ENCODE measurements at regions not wholly inside any gene's neighbourhood (a gene's known extent, or its start where the extent isn't known, plus 50 kb on each side); places are given as distances from the start of the nearest gene placed in this dataset.
"Not testable (repeated sequence)": the region's sequence is repeated elsewhere in the genome, so short reads cannot be mapped to it uniquely, and the experiment has no call there.

DNA sequence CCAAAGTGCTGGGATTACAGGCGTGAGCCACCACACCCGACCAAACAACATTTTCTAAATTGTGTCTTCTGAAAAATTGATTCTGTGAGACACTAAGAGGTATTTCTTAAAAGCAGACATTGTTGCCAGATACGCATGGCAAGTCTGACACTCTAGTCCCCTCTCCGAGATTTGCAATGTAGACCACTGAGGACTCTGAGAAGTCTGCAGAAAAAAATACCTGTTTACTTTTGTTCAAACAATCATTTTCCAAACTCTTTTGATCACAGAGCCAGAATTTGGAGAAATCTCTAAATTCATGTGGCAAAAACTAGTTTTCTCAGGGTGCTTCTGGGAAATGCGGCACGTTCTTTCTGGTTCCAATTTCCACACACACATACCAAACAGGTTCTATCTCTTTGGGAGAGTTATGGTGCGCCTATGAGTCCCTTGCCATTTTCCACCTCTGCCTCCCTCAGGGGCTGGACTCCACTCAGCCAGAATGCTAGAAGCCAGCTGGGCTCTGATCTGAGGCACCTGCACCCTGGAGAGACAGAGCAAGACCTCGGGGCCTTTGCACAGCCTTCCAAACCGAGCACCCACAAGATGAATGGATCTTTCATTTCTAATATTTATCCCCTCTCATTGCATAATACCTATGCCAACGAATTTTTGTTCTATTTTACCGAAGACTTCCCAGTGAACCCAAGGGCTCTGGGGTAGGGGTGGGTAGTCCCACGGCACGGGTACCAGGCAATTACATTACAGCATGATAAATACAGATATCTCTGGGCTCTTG is 152.7 kb downstream of the MYCN start:
- no peak for DNase-seq

DNA sequence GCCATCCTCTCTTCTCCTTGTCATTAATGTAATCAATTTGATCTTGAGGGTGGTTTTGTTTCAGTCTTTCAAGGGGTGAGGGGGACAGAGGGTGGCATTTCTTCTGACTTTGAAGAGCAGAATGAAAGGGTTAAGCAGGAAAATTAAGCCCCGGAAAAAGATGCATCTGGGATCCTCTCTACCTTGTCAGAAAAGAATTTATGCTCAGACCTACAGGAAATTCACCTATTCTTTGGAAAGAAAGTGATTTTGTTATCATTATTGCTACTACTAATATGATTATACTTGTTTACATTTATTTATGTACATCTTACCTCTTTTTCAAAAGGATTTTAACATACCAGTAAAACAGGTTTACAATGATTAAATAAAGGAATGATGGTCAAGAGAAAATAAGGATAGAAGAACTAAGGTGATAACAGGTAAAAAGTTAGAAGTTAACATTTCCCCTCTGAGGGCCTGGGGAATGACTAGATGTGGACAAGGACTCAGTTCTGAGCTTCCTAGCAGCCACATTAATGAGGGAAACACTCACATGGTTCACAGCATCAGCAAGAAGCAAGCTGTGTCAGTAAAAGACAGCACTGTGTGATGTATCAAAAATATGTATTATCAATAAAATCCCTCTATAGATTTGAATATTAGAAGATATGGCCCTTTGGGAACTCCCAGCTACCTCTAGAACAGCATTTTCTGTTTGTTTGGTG is 151.4 kb downstream of the MYCN start:
- DNase-seq: no peak

DNA sequence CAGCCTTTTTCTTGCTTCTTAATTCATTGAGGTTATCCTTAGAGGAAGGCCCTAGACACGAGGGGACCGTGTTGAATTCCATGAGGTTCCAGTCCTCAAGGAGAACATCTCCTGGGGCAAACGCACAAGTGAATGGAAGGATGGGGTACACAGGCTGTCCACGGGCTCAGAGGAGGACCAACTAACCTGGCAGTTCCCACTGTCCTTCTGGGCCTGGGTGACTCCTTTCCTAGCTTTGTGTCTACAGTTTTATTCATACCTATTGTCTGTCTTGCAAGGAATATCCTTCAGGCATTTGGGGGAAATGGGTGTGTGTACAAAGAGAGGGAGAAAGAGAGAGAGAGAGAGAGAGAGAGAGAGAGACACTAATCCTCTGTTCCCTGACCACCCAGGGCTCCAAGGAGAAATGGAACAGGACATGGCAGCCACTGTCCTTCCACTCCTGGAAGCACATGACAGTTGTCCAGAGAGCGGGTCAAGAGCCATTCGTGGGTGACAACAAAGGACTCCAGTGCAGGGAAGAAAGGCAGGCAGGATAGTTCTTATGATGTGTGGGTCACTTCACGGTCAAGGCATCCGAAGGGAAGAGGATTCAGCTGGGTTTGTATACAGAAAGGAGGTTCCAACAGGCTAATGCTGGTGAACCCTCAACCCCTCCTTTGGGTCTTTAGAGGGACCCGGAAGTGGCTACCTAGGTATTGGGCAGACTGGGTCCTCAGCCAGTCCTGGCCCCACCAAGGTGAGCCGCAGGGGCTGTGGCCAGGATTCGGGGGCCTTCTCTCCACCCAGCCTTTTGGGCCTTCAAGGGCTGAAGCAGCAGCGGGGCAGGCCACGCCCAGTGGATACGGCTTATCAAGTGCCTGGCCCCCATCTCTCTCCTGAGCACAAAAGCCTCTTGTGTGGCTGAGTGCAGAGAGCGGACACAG is 150.6 kb downstream of the MYCN start:
- no peak for DNase-seq

DNA sequence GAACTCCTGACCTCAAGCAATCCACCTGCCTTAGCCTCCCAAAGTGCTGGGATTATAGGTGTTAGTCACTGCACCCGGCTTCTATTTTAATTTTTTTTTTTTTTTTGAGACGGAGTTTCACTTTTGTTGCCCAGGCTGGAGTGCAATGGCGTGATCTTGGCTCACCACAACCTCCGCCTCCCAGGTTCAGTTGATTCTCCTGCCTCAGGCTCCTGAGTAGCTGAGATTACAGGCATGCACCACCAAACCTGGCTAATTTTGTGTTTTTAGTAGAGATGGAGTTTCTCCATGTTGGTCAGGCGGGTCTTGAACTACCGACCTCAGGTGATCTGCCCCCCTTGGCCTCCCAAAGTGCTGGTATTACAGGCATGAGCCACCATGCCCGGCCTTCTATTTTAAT is 149.1 kb downstream of the MYCN start:
- DNase-seq: not testable (repeated sequence)

DNA sequence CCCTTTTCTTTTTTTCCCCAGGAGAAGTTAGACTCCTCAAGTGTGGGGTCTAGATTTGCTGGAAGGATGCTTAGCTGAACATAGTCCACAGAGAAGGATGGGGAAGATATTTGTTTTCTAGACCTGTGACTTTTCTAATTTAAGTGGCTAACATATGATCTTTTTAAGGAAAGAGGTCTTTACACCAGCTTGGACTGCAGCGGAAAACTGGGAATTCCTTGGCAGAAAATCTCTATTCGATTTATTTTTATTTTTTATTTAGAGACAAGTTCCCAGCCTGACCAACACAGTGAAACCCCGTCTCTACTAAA is 148.4 kb downstream of the MYCN start:
- no peak for DNase-seq

DNA sequence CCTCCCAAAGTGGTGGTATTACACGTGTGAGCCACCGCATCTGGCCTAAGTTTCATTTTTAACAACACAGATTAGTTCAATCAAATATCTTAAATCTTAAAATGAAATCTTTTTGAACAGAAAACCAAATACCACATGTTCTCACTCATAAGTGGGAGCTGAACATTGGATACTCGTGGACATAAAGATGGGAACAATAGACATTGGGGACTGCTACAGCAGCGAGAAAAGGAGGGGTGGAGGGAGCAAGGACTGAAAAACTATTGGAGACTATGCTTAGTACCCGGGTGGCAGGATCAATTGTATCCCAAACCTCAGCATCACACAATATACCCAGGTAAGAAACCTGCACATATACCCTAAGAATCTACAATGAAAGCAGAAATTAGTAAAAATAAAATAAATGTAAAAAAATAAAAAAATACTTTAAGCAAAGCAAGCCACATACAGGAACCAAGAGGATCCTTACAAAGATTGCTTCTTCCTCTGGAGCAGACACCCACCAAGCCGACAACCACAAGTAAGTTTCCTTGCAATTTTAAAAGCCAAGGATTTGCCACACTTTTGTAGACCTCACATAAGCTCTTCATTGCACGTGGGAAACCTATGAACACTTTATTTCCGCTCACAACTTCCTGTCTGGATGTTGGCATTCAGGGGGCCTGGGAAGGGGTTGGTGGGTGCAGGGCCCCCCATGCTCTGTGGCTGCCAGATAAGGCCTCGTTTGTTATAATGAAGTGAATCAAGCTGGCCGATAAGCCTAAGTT is 147.9 kb downstream of the MYCN start:
- DNase-seq: no peak

DNA sequence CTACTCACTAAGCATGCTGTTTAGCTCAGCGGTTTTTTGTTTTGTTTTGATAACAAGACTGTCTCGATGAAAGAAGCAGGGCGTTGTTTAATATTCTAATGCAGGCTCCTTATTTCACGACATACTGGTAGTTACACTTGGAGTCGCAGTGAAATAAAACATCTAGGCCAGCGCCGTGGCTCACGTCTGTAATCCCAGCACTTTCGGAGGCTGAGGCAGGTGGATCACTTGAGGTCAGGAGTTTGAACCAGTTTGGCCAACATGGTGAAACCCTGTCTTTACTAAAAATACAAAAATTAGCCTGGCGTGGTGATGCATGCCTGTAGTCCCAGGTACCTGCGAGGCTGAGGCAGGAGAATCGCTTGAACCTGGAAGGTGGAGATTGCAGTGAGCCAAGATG is 145.8 kb downstream of the MYCN start:
- not testable (repeated sequence) for DNase-seq

DNA sequence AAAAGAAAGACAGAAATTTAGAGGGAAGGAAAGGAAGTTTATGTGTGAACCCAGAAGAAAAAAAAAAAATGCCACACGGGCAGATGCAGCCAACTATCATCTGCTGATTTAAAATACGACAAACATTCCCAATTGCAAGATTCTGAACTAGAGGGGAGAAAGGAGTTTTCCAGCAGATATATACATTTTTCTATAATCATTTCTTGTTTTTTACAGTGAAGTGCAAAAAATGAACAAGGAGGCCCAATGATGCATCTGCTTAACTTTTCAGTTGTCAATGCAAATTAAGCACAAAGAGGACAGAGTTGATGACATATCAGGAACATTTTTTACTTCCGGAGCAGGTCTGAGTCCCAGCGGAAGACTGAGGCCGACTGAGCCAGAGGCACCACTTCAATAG is 144.7 kb downstream of the MYCN start:
- DNase-seq: no peak

DNA sequence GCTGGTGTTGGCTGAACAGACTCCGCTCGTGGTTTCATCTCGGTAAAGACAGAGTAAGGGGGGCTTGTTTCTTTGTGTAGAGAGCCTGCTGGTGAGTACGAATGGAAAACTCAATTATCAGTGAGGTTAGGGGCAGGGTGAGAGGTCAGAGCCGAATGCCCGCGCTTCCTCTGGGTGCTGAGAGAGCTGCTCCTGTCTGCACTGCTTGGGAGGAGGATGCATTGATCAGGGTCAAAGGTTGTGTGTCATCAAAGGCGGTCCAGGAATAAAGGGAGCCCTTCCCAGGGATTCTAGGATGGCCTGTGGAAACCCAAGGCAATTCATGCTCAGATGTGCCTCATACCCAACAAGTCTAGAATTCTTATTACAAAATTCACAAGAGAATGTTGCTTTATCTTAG is 143.9 kb downstream of the MYCN start:
- DNase-seq: no peak

DNA sequence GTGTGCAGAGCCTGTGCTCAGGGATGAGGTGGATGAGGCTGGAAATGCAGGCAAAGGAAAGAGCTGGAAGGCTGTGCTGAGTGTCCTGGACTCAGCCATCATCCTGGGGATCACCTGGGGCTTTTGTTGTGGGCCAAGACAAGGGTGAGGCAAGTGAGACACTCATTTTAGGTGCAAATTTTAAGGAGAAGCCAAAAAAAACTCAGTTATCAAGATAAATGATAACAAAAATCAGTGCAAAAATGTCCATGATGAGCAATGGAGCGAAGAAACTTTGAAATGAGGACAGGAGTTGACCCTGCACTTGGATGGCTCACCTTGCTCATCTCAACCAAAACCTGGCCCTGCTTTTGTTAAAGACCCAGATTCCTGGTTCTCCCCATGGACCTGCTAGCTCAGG is 141.9 kb downstream of the MYCN start:
- DNase-seq: no peak

DNA sequence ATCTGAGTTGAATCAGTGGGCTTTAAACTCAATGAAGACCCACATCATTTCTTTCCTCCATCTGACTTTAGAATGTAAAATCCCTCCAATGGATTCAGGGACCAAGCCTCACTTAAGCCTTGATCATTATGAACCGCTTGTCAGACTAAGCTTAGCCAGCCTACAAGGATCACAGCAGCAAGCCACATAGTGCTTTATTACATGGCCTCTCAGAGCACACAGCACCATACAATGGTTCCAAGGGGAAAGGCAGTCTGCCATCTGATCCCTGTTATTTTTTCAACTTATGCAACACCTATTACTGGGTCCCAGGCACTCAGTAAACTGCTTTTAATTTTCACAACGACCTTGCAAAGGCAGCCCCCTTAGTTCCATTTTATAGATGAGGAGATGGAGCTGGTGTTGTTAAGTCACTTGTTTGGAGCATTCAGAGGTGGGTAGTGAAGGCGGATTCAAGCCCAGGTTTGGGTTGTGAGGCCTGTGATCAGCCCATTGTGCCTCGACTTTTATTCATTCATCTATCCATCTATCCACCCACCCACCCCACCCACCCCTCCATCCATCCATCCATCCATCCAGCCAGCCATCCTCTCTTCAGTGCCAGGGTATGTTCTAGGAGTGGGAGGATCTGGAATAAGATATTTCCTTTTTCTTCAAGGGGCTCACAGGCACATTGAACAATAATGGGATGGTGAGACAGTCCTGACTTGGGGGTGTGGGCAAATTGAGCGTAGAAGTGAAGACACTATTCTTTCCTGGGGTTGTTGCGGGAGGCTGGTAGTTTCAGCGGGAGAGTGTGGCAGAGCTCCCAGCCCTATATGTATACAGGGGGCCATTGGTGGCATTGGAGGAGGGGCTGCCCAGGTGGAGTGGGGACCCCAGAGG is 141.2 kb downstream of the MYCN start:
- no peak for DNase-seq

DNA sequence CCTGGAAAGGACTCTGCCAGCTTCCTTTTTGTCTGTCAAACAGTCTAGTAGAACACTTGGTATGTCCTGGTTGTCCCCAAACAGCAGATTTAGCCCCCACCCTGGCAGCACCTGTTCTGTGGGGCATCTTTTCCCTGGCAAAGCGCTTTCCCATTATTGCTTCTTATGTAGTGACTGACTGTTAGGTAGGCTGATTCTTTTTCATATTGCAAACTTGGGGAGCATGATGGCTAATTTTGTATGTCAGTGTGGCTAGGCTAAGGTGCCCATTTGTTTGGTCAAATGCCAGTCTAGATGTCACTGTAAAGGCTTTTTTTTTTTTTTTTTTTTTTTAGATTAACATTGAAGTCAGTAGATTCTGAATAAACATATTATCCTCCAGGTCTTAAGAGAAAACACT is 140.2 kb downstream of the MYCN start:
- no peak for DNase-seq

DNA sequence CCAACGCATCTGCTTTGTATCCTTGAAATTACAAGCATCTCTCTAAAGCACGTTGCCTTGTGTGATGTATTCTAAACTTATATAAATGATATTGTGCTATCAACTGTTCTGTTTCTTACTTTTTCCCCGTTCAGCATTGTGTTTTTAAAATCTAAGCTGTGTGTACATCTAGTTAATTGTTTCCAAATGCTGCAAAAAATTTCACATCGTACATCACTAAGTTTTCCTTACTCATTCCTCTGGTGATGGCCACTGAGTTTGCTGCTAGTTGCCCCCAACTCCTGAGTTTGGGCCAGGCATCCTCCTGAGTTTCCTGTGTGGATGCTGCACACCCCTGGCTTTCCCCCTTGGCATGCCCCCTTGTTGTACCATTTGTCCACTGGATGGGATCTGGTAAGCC is 139.7 kb downstream of the MYCN start:
- no peak for DNase-seq

DNA sequence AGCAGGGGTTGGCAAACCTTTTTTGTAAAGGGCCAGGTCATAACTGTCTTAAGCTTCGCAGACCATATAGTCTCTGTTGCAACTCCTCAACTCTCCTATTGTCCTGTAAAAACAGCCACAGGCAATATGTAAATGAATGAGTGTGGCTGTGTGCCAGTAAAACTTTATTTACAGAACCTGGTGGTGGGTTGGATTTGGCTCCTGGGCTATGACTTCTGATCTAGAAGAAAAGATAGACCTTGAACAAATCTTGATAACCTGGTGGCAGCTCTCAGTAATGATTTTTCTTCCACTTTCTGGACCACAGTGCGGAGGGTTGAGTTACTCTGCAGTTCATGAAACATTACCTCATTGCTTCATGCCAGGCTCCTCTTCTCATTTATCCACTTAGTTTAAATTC is 139.3 kb downstream of the MYCN start:
- no peak for DNase-seq

DNA sequence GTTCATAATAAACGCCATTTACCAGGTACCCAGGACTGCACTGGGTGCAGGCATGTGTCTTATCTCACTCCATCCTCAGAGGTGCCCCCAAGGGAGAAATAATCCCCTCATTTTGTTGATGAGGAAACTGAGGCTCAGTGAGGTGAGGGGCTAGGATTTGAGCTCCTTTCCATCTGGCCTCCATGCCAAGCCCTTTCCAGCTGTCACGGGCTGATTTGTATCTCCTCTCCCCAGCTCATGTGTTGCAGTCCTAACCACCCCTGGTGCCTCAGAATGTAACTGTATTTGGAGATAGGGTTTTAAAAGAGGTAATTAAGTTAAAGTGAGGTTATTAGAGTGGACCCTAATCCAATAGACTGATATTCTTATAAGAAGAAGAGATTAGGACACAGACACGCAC is 137.3 kb downstream of the MYCN start:
- DNase-seq: no peak

DNA sequence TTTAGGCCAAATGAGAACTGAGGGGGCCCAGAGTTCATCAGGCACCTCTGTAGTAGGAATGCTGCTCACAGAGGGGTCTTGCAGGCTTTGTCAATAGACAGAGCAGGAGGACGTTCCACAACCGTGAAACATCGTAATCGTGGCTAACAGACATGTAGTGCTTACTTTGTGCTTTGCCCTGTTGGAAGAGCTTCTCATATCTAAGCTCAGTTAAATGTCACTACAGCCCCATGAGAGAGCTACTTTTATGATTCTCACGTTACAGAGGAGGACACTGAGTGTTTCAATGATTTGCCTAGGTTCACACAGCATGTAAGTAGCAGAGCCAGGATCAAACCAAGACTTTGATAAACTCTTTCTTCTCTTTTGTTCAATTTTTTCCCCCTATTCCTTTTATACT is 136.6 kb downstream of the MYCN start:
- DNase-seq: no peak

DNA sequence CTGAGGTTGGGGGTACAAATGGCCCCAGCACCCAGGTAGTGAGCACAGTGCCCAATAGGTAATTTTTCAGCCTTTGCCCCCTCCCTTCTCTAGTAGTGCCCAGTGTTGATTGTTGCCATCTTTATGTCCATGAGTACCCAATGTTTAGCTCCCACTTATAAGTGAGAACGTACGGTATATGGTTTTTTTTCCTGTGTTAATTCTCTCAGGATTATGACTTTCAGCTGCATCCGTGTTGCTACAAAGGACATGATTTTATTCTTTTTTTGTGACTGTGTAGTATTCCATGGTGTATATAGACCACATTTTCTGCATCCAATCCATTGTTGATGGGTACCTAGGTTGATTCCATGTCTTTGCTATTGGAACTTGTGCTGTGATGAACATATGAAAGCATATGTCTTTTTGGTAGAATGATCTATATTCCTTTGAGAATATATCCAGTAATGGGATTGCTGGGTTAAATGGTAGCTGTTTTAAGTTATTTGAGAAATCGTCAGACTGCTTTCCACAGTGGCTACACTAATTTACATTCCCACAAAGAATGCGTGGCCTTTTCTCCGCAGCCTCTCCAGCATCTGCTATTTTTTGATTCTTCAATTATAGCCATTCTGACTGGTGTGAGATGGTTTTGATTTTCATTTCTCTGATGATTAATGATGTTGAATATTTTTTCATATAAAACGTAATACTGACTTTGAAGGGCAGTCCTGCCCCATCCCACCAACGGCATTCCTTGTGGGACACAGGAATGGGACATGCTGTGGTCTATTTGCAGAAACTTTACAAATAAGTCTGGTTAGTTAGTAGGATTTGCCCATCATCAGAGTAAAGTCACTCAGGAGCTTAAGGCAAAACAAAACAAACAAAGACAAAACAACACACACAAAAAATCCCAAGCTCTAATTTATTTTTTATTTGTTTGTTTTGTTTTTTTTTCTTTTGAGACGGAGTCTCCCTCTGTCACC is 135.0 kb downstream of the MYCN start:
- DNase-seq: no peak

DNA sequence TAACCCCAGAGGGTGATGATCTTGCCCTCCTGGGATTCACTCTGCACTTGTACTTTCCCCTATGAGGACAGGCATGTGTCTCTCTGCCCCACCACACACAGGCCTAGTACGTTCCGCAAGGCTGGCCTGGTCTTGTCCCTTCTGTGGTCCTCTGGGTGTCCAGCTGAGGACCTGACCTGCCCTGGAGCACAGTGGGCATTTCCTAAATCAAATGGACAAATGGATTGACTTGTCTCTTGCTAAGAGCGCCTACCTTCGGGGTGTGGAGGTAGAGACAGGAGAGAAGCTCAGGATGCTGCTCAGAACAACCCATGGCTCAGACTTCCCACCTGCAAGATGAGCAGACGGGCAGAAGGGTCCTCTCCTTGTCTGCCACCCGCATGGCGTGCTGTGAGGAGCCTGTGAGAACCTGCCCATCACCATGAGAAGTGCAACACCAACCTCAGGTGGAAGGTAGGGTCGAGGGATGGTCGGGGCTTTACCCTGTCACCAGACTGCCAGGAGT is 133.6 kb downstream of the MYCN start:
- DNase-seq: no peak

DNA sequence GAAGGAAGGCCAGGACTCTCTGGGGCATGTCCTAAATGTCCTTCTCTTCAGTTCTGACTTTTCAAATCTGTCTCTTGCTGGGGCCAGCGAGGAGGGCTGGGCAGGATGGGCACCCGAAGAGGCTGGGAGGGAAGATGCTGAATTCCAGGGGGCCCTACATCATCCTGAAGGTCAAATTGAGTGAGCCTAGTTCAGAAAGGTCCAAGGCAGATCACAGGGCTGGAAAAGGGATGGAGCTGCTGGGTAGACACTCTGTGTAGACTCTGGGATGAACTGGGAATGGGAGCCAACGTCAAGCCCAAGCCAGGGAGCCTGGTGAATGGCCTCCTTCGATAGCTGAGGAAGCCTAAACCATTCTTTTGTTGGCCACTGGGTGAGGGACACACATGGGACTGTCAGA is 133.1 kb downstream of the MYCN start:
- DNase-seq: no peak

DNA sequence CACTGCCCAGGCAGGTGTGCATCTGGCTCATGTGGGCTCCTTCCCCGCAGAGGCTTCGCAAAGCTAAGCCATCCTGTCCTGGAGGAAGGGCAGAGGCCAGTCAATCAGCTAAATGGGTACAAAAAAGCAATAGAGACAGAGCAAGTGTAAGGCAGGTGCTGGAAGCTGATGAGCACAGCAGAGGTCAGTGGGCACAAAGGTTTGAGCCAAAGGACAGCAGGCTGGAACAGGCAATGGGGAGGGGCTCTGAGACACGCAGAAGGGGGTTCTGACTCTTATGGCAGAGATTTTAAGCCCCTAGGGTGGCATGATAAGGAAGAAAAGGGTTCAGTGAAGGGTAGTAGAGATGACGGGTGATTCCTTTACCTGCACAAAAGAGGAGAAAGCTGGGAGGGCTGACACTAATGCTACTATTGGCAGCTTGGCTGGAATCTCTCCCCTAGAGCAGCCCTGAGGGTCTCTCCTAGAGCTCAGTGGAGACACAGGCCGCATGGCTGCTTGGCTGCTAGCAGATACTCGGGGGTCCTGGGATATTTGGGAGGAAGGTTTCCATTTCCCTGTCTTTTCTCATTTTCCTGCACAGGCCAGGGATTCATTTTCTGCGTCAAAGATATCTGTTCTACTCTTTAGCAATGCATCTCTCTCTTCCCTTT is 132.4 kb downstream of the MYCN start:
- DNase-seq: no peak
